Epithelial cell of proximal tubule (primary cell): ENCODE measurements at regions not wholly inside any gene's neighbourhood (a gene's known extent, or its start where the extent isn't known, plus 50 kb on each side); places are given as distances from the start of the nearest gene placed in this dataset.
"Not testable (repeated sequence)": the region's sequence is repeated elsewhere in the genome, so short reads cannot be mapped to it uniquely, and the experiment has no call there.

Source experiments
- DNase-seq: peaks from one replicate; pipeline ENCODE4 v3.0.0-alpha.2; 2011; ENCODE audit warnings: low read depth
- H3K4me3 ChIP-seq: 2 replicates; pipeline ENCODE4 v1.5.1; 2011; ENCODE audit warnings: low read depth, mild to moderate bottlenecking, low read length
- CTCF ChIP-seq: conservative IDR thresholded peaks from 2 replicates; pipeline ENCODE4 v1.5.1; 2012; ENCODE audit warnings: low read depth, mild to moderate bottlenecking, low read length

GRCh38 chr12:89225401-89225800 lies 126.9 kb downstream of the DUSP6 start:
- no peak overlapping the region for H3K4me3 ChIP-seq
- DNase-seq = peak; percentile 18
- no peak for TF ChIP-seq CTCF

GRCh38 chr12:89222580-89222979 lies 129.7 kb downstream of the DUSP6 start:
- not testable (repeated sequence) for H3K4me3 ChIP-seq

DNA sequence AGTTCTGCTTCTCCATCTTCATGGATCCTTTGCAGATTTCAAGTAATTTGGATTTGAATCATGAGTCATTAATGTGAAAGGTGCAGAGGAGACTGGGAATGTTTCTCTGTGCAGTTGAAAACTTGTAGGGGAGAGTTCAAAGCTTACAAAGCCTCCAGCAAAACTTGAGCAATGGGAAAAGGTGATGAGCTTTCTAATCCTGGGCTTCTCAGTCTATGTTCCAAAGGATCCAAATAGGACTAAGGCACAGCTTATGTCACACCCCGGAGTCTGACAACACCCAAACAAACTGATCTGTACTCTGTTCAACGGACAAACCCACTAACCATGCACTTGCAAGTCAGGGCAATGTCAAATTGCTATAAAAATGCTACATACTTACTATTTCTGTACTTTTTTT lies 134.8 kb downstream of the DUSP6 start:
- no peak overlapping the region for H3K4me3 ChIP-seq
- no peak for DNase-seq
- TF ChIP-seq CTCF = no peak

More at GRCh38 chr12:89222580-89222979, 129.7 kb downstream of the DUSP6 start:
- not testable (repeated sequence) for DNase-seq

- no peak for DNase-seq
- H3K4me3 ChIP-seq = no peak overlapping the region
- no peak for TF ChIP-seq CTCF
Measured at GRCh38 chr12:89216211-89216952, 135.9 kb downstream of the DUSP6 start.

DNA sequence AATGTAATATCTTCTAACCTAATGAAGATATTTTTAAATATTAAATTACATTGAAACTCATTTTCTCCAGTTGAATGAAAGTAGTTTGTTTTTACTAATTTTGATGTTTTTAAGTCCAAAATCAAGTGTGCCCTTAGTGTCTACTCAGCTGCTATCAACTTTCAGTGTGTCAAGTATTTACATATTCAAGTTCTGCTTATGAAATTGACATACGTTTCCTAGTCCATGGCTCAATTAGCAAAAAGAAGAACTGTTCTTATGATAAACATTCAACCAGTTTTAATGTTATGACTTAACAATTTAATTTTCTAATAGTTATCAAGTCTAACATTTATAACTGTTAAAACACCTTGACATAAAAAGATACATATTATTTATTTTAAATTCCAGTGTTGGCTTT lies 137.1 kb downstream of the DUSP6 start:
- no peak for TF ChIP-seq CTCF
- no peak for DNase-seq
- H3K4me3 ChIP-seq = no peak overlapping the region

DNA sequence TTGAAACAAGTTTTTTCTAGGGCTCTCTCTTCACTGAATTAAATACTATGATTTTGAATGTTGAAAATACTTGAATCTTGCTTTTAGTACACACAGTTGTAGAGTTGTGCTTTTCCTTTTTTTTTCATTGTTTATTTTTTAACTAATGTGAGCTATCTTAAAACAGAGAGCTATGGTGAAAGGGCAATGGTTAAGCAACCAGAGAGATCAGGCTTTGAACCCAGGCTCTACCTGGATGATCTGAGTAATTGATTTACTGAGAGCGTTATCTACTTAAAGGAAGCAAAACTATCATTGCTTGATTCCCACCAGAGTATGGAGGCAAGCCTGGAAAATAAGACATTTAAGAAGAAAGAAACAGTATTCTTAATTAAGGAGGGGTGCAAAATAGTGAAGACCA lies 138.6 kb downstream of the DUSP6 start:
- no peak for DNase-seq
- no peak for TF ChIP-seq CTCF

GRCh38 chr12:89213139-89213538 lies 139.2 kb downstream of the DUSP6 start:
- TF ChIP-seq CTCF = no peak
- DNase-seq = no peak
- no peak overlapping the region for H3K4me3 ChIP-seq

More for the DNA sequence above, 138.6 kb downstream of the DUSP6 start:
- H3K4me3 ChIP-seq = no peak overlapping the region
